ENCODE measurements at regions not wholly inside any gene's neighbourhood (a gene's known extent, or its start where the extent isn't known, plus 50 kb on each side); places are given as distances from the start of the nearest gene placed in this dataset.

DNA sequence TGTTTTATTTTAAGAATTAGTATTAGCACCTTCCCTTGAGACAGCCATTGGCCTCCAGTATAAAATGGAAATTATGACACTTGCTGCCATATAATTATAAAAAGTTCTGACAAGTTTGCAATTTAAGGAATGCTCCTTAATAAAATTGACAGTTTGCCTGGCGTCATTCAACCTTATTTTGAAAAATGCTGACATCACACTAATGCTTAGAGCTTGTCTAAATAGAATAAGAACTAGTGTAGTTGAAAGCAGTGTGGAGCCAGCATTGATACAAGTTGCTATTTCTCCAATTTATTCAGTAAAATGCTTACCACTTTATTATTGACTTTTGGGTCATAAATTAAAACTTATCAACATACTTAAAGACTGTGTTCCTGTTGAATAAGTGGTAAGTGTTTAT is 54.3 kb upstream of the ARX start:
- TF ChIP-seq, protein P1, sequence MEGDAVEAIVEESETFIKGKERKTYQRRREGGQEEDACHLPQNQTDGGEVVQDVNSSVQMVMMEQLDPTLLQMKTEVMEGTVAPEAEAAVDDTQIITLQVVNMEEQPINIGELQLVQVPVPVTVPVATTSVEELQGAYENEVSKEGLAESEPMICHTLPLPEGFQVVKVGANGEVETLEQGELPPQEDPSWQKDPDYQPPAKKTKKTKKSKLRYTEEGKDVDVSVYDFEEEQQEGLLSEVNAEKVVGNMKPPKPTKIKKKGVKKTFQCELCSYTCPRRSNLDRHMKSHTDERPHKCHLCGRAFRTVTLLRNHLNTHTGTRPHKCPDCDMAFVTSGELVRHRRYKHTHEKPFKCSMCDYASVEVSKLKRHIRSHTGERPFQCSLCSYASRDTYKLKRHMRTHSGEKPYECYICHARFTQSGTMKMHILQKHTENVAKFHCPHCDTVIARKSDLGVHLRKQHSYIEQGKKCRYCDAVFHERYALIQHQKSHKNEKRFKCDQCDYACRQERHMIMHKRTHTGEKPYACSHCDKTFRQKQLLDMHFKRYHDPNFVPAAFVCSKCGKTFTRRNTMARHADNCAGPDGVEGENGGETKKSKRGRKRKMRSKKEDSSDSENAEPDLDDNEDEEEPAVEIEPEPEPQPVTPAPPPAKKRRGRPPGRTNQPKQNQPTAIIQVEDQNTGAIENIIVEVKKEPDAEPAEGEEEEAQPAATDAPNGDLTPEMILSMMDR (IDR thresholded peaks at IDR 0.05; ENCODE audit: control insufficient read depth, extremely low read depth, insufficient read depth) = no peak
- no peak overlapping the region for H3K4me3 ChIP-seq (ENCODE audit: low read depth, low read length)
- DNase-seq (ENCODE audit: low read depth) = no peak

DNA sequence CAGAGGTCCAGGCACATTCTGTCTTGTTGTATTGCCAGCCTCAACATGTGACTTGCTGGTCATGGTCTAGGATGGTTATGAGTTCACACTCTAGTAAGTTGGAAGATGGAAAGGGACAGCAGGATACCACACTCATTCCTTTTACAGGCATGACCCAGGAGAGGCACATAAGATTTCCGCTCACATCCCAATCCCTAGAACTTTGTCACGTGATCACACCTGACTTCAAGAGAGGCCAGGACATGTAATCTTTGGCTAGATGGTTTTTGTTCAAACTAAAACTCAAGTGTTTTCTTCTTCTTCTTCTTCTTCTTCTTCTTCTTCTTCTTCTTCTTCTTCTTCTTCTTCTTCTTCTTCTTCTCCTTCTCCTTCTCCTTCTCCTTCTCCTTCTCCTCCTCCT is 53.4 kb upstream of the ARX start:
- TF ChIP-seq, protein P1 (IDR thresholded peaks at IDR 0.05; ENCODE audit: control insufficient read depth, extremely low read depth, insufficient read depth) = no peak
- H3K4me3 ChIP-seq (ENCODE audit: low read depth, low read length) = no peak overlapping the region
- no peak for DNase-seq (ENCODE audit: low read depth)

DNA sequence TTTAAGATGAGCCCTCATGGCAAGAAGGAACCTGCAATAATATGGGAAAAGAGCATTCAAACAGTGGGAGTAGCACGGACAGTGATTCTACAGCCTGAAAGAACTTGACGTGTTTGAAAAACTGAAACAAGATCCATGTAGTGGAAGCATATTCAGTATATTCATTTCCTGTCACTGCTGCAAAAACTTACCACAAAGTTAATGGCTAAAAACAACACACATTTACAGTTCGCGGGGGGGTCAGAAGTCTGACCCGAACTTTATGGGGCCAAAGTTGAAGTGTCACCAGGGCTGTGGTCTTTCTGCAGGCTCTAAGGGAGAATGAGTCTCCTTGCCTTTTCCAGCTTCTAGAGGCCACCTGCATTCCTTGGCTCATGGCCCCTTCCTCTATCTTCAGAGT is 52.6 kb upstream of the ARX start:
- TF ChIP-seq, protein P1 (IDR thresholded peaks at IDR 0.05; ENCODE audit: control insufficient read depth, extremely low read depth, insufficient read depth) = no peak
- no peak overlapping the region for H3K4me3 ChIP-seq (ENCODE audit: low read depth, low read length)
- DNase-seq (ENCODE audit: low read depth) = no peak

DNA sequence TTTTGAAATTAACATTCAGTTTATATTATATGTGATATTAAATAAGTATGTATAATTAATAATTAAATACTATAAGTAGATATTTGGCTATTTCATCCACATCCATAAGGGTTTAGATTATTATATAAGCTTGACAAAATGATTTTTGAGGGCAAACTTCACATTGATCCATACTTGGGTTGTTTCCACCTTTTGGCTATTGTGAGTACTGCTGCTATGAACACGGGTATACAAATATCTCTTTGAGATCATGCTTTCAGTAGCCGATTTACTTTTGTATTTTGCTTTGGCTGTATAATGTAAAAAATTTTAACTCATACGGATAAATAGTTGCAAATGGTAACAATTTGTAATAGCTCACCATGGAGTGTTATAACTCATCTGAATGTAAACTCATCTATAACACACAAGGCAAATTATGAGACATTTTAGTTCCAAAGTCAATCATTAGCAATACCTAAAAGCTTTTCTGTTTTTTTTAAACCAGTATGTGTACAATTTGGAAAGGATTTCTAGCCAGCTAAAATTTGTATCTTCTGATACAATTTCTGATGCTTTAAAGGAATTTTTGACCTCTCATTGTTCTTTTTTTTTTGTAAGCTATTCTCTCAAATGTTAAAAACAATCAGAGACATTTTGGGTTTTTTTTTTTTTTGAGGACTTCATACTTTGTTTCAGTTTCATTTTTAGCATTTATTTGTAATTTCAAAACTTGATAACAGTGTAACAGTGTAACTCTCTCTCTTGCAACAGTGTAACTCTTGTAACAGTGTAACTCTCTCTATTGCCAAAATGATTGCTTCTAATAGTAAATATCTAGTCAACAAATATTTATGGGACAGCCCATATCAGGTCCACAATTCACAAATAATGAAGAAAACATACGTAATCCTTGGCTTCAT is 51.8 kb upstream of the ARX start:
- TF ChIP-seq, protein P1 (IDR thresholded peaks at IDR 0.05; ENCODE audit: control insufficient read depth, extremely low read depth, insufficient read depth) = no peak
- DNase-seq (ENCODE audit: low read depth) = no peak
- no peak overlapping the region for H3K4me3 ChIP-seq (ENCODE audit: low read depth, low read length)

DNA sequence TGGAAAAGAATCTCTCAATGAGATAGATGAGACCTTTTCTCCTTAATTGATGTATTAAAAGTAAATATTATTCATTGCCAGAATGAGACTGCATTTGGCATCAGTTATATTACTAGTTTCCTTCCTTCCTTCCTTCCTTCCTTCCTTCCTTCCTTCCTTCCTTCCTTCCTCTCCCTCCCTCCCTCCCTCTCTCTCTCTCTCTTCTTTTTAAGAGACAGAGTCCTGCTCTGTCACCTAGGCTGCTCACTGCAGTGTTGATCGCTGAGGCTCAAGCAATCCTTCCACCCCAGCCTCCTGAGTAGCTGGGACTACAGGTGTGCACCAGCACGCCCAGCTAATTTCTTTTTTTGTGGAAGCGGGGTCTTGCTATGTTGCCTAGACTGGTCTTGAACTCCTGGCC is 50.4 kb upstream of the ARX start:
- TF ChIP-seq, protein P1 (IDR thresholded peaks at IDR 0.05; ENCODE audit: control insufficient read depth, extremely low read depth, insufficient read depth) = no peak
- no peak overlapping the region for H3K4me3 ChIP-seq (ENCODE audit: low read depth, low read length)
- DNase-seq (ENCODE audit: low read depth) = no peak

All from LNCaP clone FGC (cell line).